CD4-positive, alpha-beta T cell treated with Interleukin-2 at 100 ng/mL for 4 hours (primary cell): ENCODE measurements at regions not wholly inside any gene's neighbourhood (a gene's known extent, or its start where the extent isn't known, plus 50 kb on each side); places are given as distances from the start of the nearest gene placed in this dataset.

Experiments
- DNase-seq: peaks from one replicate; pipeline ENCODE4 v3.0.0-alpha.2; 2020; ENCODE audit warnings: low spot score

DNA sequence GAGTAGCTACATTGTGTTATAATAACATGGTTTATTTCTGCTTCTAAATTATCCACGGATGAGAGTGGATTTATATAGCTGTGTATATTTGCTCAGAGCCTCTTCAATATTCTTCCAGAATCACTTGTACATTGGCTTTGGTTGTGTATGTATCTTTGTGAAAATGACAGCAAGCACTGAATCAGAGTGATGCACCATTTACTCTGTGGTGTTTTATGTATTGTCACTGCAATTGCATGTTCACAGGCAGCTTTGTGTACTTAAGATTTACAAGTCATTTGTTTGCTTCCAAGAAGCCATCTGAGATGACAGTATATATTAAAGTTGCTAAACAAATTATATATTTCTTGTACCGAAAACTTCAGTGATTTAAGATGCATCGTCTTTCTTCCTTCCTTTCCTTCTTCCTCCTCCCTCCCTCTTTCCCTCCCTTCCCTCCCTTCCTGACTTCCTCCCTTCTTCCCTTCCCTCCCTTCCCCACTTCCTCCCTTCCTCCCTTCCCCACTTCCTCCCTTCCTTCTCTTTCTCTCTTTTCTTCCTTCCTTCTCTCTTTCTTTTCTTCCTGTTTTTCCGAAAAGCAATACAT lies 362.3 kb upstream of the GOLIM4 start:
- DNase-seq, result no peak

DNA sequence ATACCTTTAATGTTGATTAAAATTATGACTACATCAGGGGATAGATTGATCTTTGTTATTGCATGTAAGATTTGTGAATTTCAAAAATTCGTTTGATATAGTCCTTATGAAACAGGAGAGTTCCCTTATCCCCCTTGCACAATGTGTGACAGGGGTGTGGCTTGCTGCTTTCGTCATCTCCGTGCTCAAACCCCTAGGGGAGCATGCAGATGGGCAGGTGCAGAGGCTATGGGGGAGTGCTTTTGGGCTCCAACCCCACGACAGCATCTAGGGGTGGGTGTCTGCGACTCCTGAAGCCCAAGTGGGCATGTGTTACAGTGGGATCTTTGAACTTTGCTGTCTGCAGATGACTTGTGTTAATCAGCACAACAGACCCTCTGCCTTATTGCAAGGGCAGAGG lies 360.1 kb upstream of the GOLIM4 start:
- no peak for DNase-seq

DNA sequence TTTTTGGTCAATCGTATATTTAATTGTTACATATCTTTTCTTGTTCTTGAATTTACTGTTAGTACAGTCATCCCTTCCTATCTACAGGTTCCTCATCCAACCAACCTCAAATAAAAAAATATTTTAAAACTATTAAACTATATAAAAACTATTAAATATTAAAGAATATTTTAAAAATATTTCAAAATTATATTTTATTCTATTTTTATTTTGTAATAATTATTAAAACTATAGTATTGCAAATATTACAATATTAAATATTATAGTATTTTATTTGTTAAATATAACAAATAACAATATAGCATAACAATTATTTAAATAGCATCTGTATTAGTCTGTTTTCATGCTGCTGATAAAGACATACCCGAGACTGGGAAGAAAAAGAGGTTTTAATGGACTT lies 357.9 kb upstream of the GOLIM4 start:
- DNase-seq, result no peak

DNA sequence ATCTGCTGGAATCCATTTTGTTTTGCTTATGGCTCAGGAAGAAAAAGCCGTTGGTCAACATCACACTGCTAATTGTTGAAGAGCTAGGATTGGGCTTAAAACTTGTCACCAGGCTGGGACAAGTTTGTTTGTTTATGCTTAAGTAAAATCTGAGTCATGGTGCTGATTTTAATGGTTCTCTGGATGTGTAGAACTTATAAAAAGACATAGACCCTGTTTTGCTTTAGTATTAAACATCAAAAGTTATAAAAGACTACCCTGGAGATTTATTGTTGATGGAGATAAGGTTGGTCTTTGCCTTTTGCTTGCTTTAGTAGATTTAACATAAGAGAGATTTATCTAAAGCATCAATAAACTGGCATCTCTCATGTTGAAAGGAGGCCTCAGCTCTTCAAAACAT lies 348.2 kb upstream of the GOLIM4 start:
- no peak for DNase-seq

DNA sequence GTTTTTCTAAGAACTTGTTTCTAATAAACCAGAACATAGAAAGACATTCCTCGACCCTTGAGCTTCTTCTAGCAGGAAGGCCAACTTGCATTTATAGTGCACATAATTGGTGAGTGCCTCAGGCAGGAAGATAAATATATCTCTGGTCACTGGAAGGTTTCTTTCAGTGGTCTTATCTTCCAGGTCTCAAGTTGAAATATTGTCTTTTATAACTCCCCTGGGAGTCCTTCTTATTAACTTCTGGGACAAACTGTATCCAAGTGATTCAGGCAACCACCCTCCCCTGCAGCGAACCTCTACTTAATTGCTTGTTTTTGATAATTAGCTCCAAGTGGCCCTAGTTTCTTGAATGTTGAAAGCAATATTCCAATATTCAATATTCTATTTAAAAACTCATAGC lies 346.8 kb upstream of the GOLIM4 start:
- no peak for DNase-seq

DNA sequence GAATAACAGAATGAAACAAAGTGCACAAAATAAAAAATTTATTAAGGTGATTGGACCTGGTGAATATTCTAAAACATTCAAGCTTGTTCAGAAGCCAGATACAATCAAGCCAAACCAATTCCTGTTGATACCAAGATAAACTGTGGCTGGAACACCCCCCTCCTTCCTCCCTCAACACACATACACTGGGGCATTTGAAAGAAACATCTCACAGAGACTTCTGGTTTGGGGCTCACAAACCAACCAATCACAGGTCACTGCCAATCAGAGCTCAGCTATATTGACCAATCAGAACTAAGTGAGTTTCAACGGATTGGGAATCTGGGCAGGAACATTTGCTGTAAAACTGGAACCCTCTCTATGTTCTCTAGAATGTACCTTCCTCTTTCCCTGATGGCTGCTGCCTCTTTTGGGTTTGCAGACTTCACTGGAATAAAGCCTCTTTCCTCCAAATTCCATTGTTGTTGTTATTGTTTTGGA lies 340.6 kb upstream of the GOLIM4 start:
- no peak for DNase-seq

DNA sequence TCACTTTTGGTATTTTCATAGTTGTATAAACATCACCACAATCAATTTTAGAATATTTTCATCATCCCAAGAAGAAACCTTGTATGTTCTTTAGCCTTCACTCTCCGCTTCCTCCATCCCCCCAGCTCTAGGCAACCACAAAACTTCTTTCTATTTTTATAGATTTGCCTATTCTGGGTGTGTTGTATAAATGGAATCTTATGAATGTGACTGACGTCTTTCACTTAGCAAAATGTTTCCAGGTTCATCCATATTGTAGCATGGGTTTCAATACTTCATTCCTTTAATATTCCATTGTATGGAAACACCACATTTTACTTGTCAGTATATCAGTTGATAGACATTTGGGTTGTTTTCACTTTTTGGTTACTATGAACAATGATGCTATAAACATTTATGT lies 335.8 kb upstream of the GOLIM4 start:
- DNase-seq, result no peak

DNA sequence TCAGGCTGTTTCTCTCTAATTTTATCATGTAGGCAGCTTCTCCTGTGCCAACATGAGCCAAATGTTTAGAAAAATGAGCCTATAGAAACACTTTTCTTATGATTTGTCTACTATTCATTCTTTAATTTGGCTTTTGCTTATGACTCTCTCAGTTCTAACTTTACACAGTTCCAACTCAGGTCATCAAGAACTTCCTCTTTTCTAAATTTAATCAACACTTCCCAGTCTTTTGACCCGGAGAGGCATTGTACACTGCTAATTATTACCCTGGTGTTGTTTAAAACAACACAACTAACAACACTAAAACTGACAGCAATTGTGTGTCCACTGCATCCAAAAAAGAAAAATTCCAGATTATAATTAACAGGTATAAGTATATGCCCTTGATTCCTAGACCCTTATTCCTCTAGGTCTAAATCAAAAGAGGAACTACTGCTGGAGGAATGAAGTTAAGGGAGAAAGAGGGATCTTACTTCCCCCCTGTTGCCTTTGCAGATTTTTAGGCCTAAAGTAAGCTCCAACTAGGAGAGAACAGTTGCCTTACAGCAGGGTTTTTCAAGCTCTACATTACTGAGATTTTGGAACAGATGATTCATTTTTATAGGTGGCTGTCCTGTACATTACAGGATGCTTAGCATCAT lies 332.2 kb upstream of the GOLIM4 start:
- DNase-seq, result no peak

DNA sequence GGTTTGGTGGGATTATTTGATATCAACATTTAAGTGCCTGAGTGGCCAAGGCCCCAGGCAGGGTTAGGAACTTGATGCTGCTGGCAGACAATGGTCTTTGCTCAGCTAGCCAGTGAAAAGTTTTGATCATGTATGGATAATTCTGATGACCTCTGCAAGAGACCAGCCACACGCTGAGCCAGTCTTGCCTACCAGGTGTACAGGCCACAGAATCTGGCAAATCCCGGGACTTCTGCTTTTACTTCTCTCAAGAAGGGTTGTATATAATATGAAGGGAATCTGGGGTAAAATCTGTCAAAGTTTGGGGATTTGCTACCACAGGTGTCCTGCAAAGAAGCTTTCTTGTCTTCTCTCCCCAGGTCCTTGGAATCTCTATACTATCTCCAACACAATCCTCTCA lies 331.4 kb upstream of the GOLIM4 start:
- no peak for DNase-seq

DNA sequence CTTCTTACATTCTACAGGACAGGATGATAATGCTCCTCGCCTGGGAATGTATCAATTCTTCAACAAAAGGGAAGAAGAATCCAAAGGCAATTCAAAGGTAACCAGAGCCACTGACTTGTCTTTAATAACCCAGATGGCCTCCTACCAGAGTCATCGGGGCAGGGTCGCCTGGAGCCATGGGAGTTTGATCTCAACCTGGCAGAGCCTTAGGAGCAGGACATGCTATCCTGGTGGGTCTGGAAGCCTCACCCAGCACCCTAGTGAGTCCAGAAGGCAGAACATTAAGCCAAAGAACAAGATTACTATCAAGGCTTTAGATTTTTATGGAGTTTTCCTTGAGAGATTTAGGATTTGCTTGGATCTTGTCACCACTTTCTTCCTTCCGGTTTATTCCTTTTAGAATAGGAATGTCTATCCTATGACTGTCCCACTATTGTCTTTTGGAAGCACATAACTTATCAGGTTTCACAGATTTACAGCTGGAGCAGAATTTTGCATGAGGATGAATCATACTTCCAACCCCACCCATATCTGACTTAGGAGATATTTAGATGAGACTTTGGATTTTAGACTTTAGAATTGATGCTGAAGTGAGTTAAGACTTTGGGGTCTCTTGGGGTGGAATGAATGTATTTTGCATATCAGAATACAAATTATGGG lies 330.3 kb upstream of the GOLIM4 start:
- DNase-seq, result no peak

DNA sequence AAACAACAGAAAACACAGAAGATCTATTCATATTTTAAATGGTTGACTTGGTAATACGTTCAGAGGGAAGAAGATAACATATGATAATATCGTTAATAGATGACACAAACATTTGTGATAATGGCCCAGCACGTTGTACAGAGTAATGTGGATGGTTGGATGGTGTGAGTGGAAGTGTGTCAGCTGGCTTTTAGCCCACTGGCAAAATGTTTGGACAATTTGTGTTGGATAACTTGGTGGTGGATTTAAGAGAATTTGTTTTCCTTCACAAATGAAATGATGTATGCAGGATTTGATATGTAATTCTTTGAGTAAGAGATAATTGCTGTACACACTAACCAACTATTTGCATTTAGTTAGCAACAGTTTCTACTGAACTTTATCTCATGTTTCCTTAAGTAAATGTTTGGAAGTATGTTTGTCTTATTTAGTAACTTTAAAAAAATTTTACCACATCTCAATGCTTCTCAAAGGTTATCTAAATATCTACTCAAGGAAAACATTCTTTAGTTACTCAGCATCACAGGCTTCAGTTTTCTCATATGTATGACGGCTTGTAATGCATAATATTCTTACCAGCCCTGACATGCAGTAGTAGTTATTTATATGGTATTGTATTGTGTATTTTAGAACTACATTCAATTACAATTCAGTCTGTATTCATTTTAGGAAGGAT lies 328.5 kb upstream of the GOLIM4 start:
- no peak for DNase-seq

DNA sequence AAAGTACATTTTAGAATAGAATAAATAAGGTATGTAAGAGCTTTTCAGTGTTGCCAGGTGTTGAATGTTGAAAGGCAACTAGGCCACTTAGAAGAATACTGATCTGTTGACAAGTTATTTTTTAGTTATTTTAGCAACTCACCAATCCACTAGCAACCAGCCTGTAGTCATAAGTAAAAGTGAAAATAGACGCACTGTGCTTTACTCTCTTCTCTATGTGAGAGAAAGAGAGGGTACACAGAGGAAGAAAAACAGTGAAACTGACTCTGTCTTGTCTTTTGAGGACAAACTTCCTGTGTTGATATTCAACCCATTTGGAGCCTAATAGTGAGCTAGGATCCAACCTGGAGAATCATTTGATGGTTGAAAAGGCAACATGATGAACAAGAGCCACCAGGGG lies 327.1 kb upstream of the GOLIM4 start:
- DNase-seq, result no peak

DNA sequence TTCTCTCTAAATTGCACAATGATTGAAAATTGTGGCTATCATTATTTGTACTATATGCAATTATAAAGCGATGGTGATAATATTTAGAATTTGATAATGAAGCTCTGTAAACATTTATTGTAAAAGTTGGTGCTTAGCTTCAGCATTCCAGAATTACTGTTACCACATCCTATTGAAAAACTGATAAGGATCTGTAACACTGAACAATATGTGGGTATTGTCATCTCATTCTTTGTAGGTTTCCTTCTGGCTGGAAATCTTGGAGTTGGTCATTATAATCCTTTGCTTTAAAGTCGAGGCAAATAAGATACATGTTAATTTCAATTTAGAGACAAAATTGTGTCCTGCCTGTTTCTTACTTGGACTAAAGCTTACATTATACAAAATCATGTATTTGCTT lies 323.4 kb upstream of the GOLIM4 start:
- DNase-seq, result no peak

DNA sequence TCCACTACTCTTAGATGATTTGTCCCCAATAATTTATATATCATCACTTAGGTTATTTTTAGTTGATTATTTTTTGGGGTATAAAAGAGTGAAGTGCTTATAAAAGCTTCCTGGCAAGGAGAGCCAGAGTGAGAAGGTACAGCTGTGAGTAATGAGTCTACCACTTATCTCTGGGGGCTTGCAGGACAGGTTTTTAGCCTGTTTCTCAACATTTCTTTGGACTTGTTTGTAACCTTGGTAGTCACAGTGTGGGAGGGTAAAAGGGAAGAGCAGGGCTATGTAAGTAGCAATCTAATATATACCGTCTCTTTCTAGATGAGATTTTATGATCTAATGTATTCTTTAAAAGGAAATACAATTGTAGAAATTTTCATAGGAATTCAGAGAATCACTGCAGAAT lies 321.3 kb upstream of the GOLIM4 start:
- DNase-seq, result no peak

DNA sequence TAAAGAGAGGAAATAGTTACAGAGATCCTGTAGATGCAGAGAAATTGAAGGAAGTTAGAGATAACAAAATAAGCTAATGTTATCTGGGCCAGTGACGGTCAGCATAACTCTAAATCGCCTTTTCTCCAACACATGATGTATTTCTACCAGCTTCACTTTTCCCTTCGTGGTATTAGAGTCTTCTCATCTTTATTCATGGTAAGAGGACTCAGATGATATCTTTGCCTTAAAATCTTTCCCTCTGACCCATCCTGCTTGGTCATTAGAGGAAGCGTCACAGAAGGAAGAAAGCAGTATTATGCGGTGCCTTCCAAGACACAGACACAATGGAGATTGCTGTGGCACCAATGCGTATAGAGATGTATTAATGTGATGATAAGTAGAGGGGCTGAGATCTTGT lies 320.7 kb upstream of the GOLIM4 start:
- no peak for DNase-seq

DNA sequence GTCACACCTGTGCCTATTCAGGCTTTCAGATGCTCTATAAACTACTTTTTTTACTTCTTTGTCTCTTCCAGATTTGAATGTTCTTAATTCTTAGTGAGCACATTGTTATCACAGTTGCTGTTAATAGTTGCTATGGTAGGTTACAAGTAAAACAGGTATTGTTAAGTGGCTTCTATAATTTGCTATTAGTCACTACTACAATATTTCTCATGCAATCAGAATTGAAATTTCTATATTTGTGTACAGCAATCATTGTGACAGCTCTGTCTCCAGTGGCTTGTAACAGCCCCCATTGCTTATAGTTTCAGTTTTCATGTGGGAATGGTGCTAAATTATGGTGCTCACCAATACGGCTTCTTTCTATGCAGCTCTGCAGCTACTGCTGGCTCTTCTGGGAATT lies 318.4 kb upstream of the GOLIM4 start:
- DNase-seq, result no peak

DNA sequence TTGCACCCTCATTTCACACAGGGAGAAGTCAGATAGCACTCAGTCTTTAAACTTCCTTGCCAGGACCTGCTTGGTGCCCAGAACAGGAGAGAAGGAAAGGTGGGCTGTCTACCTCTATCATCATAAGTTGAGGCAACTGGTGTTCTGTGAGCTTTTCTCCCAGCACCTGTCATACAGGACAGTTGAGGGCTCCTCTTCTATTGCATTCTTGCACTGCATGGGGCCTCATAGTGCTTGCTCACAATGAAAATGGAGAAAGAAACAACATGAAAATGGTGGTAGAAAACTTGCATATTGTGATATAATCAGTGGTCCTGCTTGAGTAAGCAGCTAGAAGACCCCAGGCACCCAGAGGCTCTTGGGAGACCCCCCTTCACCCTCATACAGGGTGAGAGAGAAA lies 311.7 kb upstream of the GOLIM4 start:
- no peak for DNase-seq

DNA sequence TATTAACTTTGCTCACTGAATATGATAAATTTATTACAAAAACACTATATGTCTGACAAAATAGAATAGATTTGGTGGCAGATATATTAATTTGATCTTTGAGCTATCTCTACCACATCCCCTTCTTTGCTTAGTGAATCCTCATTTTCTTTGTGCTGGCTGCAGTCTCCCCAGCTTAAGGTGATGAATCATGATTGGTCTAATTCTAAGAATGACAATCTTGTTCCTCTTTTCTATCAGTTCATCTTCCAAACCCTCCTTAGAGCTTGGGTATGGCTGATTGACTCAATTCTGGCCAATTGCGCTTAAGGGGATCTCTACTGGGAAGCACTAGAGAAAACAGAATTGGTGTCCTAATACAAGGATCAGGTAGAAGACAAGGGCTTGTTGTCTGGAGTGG lies 309.6 kb upstream of the GOLIM4 start:
- DNase-seq, result no peak

DNA sequence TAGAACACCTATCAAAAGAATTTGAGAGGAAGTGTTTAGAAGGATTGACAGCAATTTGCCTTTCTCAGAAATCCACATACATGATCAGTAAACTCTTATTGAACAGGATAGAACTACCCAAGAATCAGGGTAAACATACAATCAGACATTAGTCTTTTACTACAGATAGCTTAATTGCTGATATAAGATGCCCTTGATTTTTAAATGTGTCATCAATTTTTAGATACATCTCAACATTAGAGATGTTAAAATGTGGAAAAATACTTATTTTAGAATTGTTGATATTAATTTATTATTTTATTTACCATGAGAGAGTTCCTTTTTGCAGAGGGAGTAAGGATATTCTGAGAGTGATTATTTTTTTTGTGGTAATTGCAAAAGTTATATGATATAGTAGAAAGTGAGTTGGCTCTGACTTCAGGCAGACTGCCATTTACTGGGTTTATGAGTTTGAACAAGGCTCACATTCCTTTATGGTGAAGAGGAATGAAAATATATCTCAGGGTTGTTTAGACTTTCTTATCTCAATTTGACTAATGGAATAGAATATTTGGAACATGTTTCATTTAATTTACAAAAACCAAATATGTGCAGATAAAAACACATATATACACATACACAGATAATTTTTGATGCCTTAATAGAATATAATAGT lies 302.8 kb upstream of the GOLIM4 start:
- DNase-seq, result no peak

DNA sequence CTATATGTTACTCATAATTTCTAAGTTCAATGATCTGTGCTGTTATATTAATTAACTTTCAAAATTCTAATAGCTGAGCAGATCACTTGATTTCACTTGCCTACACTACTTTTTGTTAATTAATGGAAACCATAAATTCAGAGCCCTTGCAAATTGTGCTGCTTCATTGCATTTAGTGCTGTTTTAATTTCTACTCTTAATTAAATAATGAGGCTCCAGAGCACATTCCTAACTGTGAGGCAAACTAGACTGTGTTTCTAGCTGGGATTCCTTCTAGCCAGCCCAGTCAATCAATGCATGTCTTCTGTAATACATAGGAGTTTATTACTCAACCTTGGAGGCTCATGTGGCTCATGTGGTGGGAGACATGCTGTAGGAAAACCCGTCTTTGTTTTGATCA lies 301.1 kb upstream of the GOLIM4 start:
- no peak for DNase-seq

DNA sequence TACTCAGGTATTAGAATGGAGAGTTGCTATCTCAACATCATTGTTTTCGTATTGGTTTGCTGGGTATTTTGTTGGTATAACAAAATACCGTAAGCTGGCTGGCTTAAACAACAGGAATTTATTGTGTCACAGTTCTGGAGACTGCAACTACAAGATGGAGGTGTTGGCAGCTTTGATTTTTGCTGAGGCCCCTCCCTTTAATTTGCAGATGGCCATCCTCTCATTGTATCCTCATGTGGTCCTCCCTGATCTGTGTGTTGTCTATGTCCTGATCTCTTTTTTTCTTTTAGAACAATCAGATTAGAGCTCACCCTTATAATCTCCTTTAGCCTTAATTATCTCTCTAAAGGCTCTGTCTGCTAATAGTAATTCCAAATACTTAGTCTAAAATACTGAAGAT lies 299.8 kb upstream of the GOLIM4 start:
- DNase-seq, result no peak

DNA sequence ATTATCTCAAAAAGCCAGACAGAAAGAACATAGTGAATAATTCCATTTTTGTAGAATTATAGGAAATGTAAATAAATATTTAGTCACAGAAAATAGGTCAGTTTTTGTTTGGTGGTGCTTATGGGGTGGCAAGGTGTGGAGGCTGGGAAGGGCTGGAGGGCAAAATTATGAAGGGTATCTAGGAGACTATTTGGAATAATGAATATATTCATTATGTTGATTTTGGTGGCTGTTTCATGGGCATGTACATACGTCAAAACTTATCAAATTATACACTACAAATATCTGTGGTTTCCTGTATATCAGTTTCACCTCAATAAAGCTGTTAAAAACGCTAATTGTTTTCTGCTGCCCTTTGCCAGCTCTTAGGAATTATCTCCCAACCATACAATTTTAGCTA lies 298.7 kb upstream of the GOLIM4 start:
- DNase-seq, result no peak

DNA sequence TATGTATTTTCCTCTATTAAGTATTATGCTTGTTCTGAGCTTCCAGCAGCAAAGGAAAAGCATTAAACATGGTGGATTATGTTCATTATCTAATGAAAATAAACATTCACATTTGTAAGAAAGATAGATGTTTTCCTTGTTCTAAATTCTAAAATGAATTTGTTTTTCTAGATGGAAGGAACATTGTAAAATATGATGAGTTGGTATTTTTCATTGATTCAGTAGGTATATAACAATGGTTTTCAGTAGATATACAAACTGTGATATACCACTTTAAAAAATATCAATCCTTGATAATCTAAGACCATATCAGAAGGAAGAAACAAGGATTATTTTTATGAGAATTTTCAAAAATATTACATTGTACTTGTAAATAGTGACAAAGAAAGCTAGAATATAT lies 290.6 kb upstream of the GOLIM4 start:
- DNase-seq, result no peak
